Peyer's patch (tissue), 4 donors: ENCODE measurements at regions not wholly inside any gene's neighbourhood (a gene's known extent, or its start where the extent isn't known, plus 50 kb on each side); places are given as distances from the start of the nearest gene placed in this dataset.
"Not testable (repeated sequence)": the region's sequence is repeated elsewhere in the genome, so short reads cannot be mapped to it uniquely, and the experiment has no call there.

Experiments used
- DNase-seq, 3 donors: peaks; one replicate each; pipeline ENCODE4 v3.0.0-alpha.2; 2017 to 2019
- H3K27ac ChIP-seq, 4 donors: fragments of 200-600 bp; sonication (generic); one replicate each; pipeline ENCODE4 v1.5.1; 2016 to 2019
- H3K27me3 ChIP-seq, 2 donors: fragments of 200-600 bp; sonication (generic); one replicate each; pipeline ENCODE4 v1.5.1; 2019
- H3K36me3 ChIP-seq, 3 donors: fragments of 200-600 bp; sonication (generic); one replicate each; pipeline ENCODE4 v1.5.1; 2016 to 2019
- H3K4me1 ChIP-seq, 4 donors: fragments of 200-600 bp; sonication (generic); one replicate each; pipeline ENCODE4 v1.5.1; 2016 to 2019
- H3K4me3 ChIP-seq, 4 donors: fragments of 200-600 bp; sonication (generic); 1 replicate in 3 of 4; 2 replicates in 1 of 4; pipeline ENCODE4 v1.5.1; 2016 to 2019; ENCODE audit warnings: mild to moderate bottlenecking in 1 of 4
- H3K9me3 ChIP-seq, 4 donors: fragments of 200-600 bp; sonication (generic); one replicate each; pipeline ENCODE4 v1.5.1; 2016 to 2019; ENCODE audit warnings: mild to moderate bottlenecking in 1 of 4
- POLR2A ChIP-seq, 2 donors: fragments of 450-650 bp; IDR thresholded peaks; one replicate each; pipeline ENCODE4 v1.5.1; 2017; ENCODE audit warnings: antibody characterized with exemption in 2 of 2, mild to moderate bottlenecking in 2 of 2, moderate library complexity in 2 of 2
- TF ChIP-seq, protein P1 (sequence below), 6 experiments: fragments of 450-650 bp in 4 of 6; fragments of 200-600 bp in 2 of 6; sonication (generic) in 1 of 6; IDR thresholded peaks; one replicate each; pipeline ENCODE4 v1.5.1; 2017 to 2019; ENCODE audit warnings: antibody characterized with exemption in 6 of 6, mild to moderate bottlenecking in 3 of 6, moderate library complexity in 1 of 6

DNA sequence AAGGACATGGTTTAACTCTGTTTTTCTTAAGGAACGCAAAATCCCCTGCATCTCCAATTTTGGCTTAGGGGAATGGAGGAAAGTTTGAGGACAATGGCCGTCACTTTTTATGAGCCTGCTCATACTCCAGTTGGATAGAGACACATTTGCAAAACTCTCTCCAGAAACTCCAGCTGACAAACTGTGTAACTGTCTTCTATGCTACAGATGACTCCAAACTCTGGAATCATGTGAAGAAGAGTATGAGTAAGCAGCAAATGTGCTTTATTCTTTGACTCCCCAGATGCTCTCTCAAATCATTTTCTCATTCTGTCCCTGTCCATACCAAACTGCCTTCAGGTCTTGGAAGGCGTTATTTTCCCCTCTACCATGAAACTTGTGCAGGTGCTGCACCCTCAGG lies 226.5 kb upstream of the GPR149 start:
- Histone ChIP-seq H3K36me3 (no peaks in the 10 kb centered on the region), H3K4me1 (no peaks in the 10 kb centered on the region), H3K27me3 (no peaks in the 10 kb centered on the region), H3K4me3 (no peak overlapping the region), H3K9me3 (no peaks in the 10 kb centered on the region), H3K27ac (no peak overlapping the region)
- DNase-seq = no peak
- no peak for TF ChIP-seq POLR2A (IDR thresholded peaks at IDR 0.05)
- TF ChIP-seq, protein P1, sequence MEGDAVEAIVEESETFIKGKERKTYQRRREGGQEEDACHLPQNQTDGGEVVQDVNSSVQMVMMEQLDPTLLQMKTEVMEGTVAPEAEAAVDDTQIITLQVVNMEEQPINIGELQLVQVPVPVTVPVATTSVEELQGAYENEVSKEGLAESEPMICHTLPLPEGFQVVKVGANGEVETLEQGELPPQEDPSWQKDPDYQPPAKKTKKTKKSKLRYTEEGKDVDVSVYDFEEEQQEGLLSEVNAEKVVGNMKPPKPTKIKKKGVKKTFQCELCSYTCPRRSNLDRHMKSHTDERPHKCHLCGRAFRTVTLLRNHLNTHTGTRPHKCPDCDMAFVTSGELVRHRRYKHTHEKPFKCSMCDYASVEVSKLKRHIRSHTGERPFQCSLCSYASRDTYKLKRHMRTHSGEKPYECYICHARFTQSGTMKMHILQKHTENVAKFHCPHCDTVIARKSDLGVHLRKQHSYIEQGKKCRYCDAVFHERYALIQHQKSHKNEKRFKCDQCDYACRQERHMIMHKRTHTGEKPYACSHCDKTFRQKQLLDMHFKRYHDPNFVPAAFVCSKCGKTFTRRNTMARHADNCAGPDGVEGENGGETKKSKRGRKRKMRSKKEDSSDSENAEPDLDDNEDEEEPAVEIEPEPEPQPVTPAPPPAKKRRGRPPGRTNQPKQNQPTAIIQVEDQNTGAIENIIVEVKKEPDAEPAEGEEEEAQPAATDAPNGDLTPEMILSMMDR (IDR thresholded peaks at IDR 0.05) = no peak

DNA sequence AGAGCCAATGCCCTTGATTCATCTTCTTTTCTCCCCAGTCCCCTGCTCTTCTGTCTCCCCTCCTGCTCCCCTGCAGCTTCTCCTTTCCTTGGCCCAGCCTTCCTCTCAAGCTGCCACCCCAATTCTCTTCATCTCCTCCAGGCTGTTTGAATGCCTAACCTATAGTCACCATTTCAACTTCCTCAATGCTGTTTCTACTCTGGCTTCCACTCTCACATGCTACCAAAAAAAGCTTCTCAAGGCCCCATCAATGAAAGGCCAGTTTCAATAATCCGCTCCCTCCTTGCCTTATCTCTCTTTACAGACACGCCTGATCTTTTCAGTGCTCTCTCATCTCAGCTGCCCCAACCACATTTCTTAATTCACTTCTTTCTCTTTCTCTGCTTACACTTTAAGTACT lies 212.2 kb upstream of the GPR149 start:
- H3K27me3 ChIP-seq = no peaks in the 10 kb centered on the region
- no peak for DNase-seq
- H3K4me3 ChIP-seq = no peak overlapping the region
- no peaks in the 10 kb centered on the region for H3K9me3 ChIP-seq
- H3K36me3 ChIP-seq = no peaks in the 10 kb centered on the region
- no peak overlapping the region for H3K27ac ChIP-seq
- TF ChIP-seq POLR2A (IDR thresholded peaks at IDR 0.05) = no peak
- TF ChIP-seq, protein P1 (IDR thresholded peaks at IDR 0.05) = no peak
- H3K4me1 ChIP-seq = no peaks in the 10 kb centered on the region

DNA sequence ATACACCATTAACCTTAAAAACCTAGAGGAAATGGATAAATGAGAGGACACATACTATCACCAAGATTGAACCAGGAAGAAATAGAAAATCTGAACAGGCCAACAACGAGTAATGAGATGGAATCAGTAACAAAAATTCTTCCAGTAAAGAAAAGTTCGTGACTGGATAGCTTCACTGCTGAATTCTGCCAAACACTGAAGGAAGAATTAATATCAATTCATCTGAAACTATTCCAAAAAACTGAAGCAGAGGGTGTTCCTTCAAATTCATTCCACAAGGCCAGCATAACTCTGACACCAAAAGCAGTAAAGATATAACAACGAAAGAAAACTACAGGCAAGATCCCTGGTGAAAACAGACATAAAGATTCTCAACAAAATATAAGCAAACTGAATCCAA lies 195.8 kb upstream of the GPR149 start:
- H3K27ac ChIP-seq = no peak overlapping the region
- H3K4me3 ChIP-seq = no peak overlapping the region
- no peaks in the 10 kb centered on the region for H3K36me3 ChIP-seq
- TF ChIP-seq, protein P1 (IDR thresholded peaks at IDR 0.05) = no peak
- TF ChIP-seq POLR2A (IDR thresholded peaks at IDR 0.05) = no peak
- no peaks in the 10 kb centered on the region for H3K4me1 ChIP-seq
- H3K27me3 ChIP-seq = no peaks in the 10 kb centered on the region
- no peaks in the 10 kb centered on the region for H3K9me3 ChIP-seq
- DNase-seq = no peak

DNA sequence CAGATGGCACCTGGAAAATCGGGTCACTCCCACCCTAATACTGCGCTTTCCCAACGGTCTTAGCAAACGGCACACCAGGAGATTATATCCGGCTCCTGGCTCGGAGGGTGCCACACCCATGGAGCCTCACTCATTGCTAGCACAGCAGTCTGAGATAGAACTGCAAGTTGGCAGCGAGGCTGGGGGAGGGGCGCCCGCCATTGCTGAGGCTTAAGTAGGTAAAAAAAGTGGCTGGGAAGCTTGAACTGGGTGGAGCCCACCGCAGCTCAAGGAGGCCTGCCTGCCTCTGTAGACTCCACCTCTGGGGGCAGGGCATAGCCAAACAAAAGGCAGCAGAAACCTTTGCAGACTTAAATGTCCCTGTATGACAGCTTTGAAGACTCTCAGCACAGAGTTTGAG lies 189.6 kb upstream of the GPR149 start:
- DNase-seq, H3K36me3 ChIP-seq, H3K9me3 ChIP-seq, H3K4me1 ChIP-seq, H3K4me3 ChIP-seq, H3K27me3 ChIP-seq, H3K27ac ChIP-seq: not testable (repeated sequence)

DNA sequence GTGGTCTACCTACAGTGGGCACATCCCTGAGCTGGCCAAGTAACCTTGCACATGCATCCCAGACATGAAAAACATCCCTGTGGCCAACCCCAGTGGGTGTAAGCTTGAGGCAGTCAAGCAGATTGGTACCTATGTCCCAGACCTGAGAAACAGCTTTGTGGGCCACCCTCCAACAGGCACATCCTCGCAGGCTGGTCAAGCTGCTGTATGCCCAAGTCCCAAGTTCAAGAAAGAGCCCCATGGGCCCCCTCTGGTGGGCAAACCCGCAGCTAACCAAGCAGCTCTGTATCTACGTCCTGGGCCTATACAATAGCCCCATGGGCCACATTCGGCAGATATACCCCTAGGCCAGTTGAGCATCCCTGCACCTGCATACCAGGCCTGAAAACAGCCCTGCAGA lies 186.3 kb upstream of the GPR149 start:
- H3K9me3 ChIP-seq = peaks cover 0 to 6% (median 0%) of the 10 kb centered on the region in 4 donors
- H3K4me3 ChIP-seq = no peak overlapping the region
- no peaks in the 10 kb centered on the region for H3K27me3 ChIP-seq
- H3K27ac ChIP-seq = no peak overlapping the region
- TF ChIP-seq, protein P1 (IDR thresholded peaks at IDR 0.05) = no peak
- no peak for TF ChIP-seq POLR2A (IDR thresholded peaks at IDR 0.05)
- no peaks in the 10 kb centered on the region for H3K4me1 ChIP-seq
- H3K36me3 ChIP-seq = no peaks in the 10 kb centered on the region
- DNase-seq = no peak

DNA sequence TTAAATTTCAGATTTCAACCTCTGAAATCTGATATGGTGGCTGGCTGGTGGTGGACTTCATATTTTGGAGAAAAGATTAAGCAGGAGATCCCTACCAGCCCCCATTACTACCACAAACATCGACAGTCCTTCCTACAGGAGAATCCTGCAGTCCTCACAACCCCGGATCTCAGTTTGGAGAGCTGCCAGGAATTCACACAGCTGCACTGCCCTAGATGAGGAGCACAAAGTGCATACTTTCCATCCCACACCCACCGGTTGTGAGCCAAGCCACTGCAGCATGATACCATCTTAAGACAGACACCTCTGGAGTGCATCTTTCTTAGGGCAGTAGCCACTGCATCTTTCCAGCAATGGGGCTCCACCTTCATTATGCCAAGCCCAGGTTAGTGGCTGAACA lies 185.5 kb upstream of the GPR149 start:
- H3K4me1 ChIP-seq = no peaks in the 10 kb centered on the region
- no peak overlapping the region for H3K4me3 ChIP-seq
- H3K9me3 ChIP-seq = peaks cover 0 to 6% (median 0%) of the 10 kb centered on the region in 4 donors
- H3K27me3 ChIP-seq = no peaks in the 10 kb centered on the region
- DNase-seq = no peak
- no peaks in the 10 kb centered on the region for H3K36me3 ChIP-seq
- no peak for TF ChIP-seq POLR2A (IDR thresholded peaks at IDR 0.05)
- TF ChIP-seq, protein P1 (IDR thresholded peaks at IDR 0.05) = no peak
- H3K27ac ChIP-seq = no peak overlapping the region
